PC-3 (cell line): ENCODE measurements at regions not wholly inside any gene's neighbourhood (a gene's known extent, or its start where the extent isn't known, plus 50 kb on each side); places are given as distances from the start of the nearest gene placed in this dataset.

ENCODE experiments used
- EZH2 ChIP-seq: fragments of 300-600 bp; sonication (generic); IDR thresholded peaks from one replicate; pipeline ENCODE4 v1.6.1; 2017; ENCODE audit warnings: antibody characterized with exemption, mild to moderate bottlenecking, low read length; ENCODE audit not compliant: unreplicated experiment
- TF ChIP-seq, protein P1 (sequence below): fragments of 300-600 bp; sonication (generic); conservative IDR thresholded peaks from 2 replicates; pipeline ENCODE4 v1.5.1; 2017; ENCODE audit warnings: antibody characterized with exemption, low read depth, mild to moderate bottlenecking, low read length

DNA sequence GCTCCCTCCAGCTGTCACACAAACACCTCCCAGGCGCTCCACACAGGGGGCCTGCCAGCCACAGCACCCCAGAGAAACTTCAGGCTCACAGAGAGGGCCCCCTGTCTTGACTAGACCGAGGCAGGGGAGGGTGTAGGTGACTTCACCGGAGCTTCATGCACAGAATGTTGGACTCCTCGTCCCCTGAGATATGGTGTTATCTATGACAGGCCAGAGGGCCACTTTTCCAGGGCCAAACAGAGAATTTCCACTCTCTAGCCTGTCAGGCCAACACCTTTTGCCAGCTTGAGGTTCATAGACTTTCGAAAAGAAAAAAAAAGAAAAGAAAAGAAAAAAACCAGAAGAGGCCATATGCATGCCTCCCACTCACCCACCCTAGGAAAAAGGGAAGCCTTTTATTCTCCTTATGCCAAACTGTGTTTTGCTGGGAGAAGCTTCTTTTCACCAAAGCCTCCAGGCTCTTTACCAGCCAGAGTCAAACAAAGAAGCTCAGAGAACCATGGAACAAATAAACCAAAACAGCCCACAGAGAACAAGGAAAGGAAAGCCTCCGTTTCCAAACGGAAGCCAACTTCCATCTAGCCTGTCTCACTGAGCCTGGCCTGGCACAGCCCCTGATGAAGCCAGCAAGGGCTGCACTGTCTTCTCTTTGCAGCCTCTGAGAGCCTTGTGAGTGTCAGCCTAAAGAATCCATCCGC, 313.2 kb upstream of the JARID2 start:
- TF ChIP-seq, protein P1, sequence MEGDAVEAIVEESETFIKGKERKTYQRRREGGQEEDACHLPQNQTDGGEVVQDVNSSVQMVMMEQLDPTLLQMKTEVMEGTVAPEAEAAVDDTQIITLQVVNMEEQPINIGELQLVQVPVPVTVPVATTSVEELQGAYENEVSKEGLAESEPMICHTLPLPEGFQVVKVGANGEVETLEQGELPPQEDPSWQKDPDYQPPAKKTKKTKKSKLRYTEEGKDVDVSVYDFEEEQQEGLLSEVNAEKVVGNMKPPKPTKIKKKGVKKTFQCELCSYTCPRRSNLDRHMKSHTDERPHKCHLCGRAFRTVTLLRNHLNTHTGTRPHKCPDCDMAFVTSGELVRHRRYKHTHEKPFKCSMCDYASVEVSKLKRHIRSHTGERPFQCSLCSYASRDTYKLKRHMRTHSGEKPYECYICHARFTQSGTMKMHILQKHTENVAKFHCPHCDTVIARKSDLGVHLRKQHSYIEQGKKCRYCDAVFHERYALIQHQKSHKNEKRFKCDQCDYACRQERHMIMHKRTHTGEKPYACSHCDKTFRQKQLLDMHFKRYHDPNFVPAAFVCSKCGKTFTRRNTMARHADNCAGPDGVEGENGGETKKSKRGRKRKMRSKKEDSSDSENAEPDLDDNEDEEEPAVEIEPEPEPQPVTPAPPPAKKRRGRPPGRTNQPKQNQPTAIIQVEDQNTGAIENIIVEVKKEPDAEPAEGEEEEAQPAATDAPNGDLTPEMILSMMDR, result no peak
- TF ChIP-seq EZH2, result no peak
